ENCODE measurements at regions not wholly inside any gene's neighbourhood (a gene's known extent, or its start where the extent isn't known, plus 50 kb on each side); places are given as distances from the start of the nearest gene placed in this dataset.

- peak; percentile 13 for DNase-seq
Observed at GRCh38 chr21:34022627-34023335, 50.6 kb upstream of the MRPS6 start.

GRCh38 chr21:34021726-34022125 is 51.7 kb upstream of the MRPS6 start:
- no peak for DNase-seq

- DNase-seq, result no peak
Observed at GRCh38 chr21:34020983-34021553, 52.3 kb upstream of the MRPS6 start.

DNA sequence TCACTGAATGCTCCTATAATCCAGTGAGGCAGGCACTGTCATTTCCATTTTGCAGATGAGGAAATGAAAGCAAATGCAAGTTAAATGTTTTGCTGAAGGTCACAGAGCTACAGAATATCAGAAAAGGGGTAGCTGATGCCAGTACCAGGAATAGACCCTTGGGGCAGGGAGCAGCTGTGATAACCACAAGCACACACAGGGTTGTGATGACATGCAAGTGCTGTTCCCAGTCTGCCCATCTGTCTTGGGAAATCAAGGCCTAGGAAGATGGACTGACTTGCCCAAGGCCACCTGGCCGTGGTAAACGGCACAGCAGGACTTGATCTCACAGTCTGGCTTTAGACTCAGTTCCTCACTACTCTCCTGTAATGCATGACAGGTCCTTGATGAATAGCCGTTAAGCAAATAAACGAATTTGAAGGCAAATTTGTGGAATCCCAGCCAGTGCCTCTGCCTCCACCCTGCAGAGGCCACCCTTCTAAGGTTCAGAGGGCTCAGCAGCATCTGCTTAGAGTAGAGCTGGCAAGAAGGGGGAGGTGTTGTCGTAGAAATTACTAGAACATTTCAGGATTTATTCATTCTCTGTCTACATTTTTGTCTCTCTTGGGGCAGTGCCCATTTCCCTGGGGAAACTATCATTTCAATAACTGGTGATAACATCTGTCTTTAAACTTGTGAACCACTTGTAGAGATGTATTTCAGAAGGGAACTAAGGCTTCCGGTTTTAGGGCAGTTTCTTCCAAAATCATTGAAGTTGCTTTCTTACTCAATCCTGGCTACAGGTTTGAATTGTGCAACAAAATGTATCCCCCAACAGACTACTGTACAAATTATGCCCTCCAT is 53.2 kb upstream of the MRPS6 start:
- DNase-seq, result no peak

DNA sequence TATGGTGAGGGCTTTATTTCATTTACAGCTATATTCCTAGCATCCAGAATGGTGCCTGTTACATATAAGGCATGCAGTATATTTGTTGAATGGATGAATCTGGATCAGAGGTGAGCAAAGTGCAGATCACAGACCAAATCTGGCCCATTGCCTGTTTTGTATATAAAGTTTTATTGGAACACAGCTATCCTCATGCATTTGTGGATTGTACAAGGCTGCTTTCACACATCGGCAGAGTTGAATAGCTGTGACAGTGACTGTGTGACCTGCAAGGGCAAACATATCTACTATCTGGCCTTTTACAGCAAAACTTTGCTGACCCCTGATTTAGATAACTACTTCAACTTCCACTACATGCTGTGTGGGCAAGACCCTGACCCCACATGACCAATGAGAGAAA is 54.0 kb upstream of the MRPS6 start:
- DNase-seq, result no peak

DNA sequence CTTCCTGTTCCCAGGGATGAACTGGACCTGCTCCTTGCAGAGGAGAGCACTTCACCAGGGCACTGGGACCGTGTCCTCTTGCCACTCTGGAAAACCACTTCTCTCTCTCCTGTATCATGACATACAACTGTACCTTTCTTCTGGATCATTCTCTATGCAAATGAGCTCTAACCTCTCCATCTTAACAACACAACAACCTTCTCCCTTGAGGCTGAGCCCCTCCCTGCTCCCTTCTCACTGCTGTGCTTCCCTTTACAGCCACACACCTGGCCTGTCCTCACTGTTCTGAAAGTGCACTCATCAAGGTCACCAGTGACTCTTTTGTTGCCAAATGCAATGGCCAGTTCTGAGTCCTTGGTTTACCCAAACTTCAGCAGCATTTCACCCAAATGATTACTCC is 54.5 kb upstream of the MRPS6 start:
- no peak for DNase-seq

DNA sequence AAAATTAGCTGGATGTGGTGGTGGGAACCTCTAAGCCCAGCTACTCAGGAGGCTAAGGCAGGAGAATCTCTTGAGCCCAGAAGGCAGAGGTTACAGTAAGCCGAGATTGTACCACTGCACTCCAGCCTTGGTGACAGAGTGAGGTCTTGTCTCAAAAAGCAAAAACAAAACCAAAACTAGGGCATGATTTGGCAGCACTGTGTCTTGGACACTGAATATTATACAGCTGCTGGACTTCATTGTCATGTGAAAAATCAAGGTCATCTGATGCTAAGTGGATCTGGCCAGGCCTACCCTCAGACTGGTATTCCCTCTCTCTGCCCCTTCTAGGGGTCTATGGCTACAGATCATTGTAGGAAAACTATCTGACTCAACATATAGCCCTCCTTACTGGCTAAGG is 55.2 kb upstream of the MRPS6 start:
- DNase-seq, result no peak

DNA sequence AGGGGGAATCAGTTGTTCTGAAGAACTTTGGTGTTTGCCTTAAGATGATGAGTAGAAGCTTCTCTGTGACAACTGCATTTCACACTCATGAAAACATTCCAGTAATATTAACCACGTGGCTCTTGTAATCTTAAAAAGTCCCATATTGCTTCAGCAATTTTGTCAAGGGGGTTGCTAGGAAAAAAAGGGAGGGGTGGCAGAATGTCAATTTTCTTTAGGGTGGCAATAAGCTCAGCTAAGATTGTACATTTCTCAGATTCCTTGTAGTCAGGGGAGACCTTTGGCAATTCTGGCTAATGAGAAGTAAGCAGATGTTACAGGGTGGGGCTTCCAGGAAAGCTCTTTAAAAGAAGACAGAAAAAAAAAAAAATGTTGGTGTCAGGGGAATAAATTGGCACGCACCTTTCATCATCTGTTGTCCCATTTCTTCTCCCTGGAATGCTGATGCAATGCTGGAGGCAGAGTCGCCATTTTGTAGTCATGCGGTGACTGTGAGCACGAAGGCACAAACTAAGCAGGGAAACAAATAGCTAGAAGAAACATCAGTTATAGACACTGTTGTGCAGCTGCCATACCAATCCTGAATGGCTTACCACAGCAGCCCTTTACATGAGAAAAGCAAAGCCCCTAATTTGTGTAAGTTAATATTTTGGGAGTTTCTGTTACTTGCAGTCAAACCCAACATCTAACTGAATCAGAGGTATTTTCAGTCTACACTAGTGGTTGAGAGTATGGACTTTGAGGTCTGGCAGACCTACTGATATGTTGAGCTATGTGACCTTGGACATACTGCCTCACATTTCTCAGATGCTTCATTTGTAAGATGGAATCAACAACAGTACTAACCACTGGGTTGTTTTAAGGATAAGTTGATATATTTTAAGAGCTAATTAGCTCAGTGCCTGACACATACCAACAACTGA is 56.1 kb upstream of the MRPS6 start:
- no peak for DNase-seq

GRCh38 chr21:34012640-34013039 is 60.7 kb upstream of the MRPS6 start:
- no peak for DNase-seq

DNA sequence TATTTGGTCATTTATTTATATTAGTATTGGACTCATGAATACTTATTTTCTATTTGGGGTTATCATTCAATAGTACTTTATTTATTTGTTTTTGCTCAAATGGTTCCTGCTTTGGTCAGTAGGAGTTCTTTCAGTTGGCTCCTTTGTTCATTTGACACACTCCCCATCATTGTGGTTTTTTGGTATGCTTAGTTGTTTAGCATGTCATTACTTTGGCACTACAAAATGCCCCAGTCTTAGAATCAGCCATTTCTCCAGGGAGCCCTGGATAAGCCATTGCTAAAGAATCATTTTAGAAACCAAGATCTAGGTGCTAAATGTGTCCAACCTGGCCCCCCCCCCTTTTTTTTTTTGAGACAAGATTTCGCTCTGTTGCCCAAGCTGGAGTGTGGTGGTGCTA is 61.7 kb upstream of the MRPS6 start:
- DNase-seq, result no peak

GRCh38 chr21:34009193-34009592 is 64.2 kb upstream of the MRPS6 start:
- no peak for DNase-seq

DNA sequence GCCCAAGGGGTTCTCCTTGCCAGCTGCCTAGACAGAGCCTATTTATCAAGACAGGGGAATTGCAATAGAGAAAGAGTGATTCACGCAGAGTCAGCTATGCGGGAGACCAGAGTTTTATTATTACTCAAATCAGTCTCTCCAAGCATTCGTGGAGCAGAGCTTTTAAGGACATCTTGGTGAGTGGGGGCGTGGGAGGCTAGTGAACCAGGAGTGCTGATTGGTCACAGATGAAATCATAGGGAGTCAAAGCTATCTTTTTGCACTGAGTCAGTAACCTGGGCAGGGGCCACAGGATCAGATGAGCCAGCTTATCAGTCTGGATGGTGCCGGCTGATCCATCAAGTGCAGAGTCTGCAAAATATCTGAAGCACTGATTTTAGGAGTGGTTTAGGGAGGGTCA is 64.8 kb upstream of the MRPS6 start:
- DNase-seq, result no peak

DNA sequence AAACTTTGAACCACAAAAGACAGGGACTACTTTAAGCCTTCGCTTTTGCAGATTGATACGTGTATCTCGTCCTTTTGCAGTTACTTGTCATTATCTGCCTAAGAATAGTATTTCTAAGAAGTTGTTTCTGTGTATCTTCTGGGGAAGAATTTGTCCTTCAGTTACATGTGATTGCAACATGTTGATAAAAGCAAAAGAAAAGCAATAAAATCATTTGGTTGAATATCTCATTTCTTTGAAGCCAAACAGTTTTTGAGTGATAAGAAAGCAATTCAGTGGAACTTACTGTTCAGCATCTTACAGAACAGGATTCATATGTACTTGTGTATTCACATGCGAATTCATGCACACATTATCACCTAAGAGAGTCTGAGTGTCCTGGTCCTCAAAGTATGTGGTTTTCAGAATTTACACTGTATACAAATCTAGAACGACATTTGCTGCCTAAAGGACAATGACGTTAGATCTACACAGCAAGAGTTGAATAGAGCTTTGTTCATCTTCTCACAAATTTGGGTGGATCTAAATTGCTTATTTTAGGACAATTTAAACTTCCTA is 66.7 kb upstream of the MRPS6 start:
- no peak for DNase-seq

DNA sequence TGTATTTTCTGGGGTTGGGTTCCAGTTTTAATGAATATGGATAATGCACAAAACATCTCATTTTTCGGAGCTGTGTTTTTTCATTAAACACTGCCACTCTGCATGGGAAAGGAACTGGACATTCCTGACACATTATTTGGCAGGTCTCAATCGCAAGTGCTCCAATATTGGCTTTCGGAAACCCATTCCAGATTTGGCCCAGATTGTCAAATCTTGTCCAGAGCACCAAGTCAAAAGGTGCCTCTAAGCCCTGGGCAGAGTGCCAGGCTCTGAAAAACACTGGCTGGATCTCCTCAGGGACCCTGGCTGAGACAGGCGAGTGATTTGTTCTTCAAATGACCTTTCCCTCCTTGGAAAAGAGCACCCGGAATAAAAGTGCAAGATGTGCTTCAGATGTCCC is 68.4 kb upstream of the MRPS6 start:
- DNase-seq, result no peak

GRCh38 chr21:34004013-34004938 is 69.1 kb upstream of the MRPS6 start:
- no peak for DNase-seq

- DNase-seq, result no peak
Observed at GRCh38 chr21:34003428-34003827, 70.0 kb upstream of the MRPS6 start.

- no peak for DNase-seq
Observed at GRCh38 chr21:34000375-34000774, 73.0 kb upstream of the MRPS6 start.

GRCh38 chr21:33998809-33999208 is 74.6 kb upstream of the MRPS6 start:
- DNase-seq, result no peak

DNA sequence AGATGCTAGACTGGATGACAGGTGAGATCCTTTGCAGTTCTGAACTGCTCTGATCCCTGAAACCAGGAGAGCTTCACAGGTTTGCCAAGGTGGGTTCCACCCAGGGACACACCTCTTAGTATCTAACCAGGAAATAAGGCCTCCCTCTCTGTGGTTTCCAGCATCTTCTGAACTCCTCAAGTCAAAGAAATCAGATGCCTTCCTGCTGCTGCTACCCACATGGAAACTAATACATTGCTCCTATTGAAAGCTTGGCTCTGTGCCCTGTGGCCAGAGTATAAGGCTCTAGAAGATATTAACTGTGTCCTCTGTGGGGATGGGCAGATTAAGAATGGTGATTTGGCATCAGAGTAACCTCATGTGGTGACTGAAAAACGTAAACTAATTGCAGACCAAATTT is 75.0 kb upstream of the MRPS6 start:
- no peak for DNase-seq

- DNase-seq, result no peak
Observed at GRCh38 chr21:33997436-33997835, 75.9 kb upstream of the MRPS6 start.

GRCh38 chr21:33994373-33994772 is 78.8 kb upstream of the ATP5PO start:
- no peak for DNase-seq

All from stimulated activated CD4-positive, alpha-beta T cell treated with anti-CD3 and anti-CD28 coated beads, Interleukin-12 subunit alpha, Interleukin-12 subunit beta, amount 100 ng/mL, for 4 hours (primary cell).